Thoracic aorta (tissue), 2 donors: ENCODE measurements at regions not wholly inside any gene's neighbourhood (a gene's known extent, or its start where the extent isn't known, plus 50 kb on each side); places are given as distances from the start of the nearest gene placed in this dataset.

ENCODE experiments used
- ATAC-seq: fragments of 150-250 bp; one replicate; pipeline ENCODE4 v1.8.0; 2017; ENCODE audit warnings: low read depth; ENCODE audit not compliant: insufficient number of reproducible peaks, low FRiP score
- DNase-seq: peaks from one replicate; pipeline ENCODE4 v3.0.0-alpha.2; 2020; ENCODE audit warnings: low spot score
- H3K27ac ChIP-seq, 2 donors: fragments of 200-600 bp; sonication (generic); 1 replicate in 1 of 2; 2 replicates in 1 of 2; pipeline ENCODE4 v1.5.1; 2016; ENCODE audit warnings: mild to moderate bottlenecking in 2 of 2, moderate library complexity in 2 of 2
- H3K27me3 ChIP-seq: fragments of 200-600 bp; sonication (generic); replicated peaks from 2 replicates; pipeline ENCODE4 v1.6.0; 2016; ENCODE audit warnings: mild to moderate bottlenecking; ENCODE audit not compliant: insufficient read depth
- H3K36me3 ChIP-seq: fragments of 200-600 bp; sonication (generic); one replicate; pipeline ENCODE4 v1.5.1; 2016
- H3K4me1 ChIP-seq, 2 donors: fragments of 200-600 bp; sonication (generic); 1 replicate in 1 of 2; 2 replicates in 1 of 2; pipeline versions ENCODE4 v1.5.1 to v1.6.0; 2016; ENCODE audit warnings: low read depth in 2 of 2, mild to moderate bottlenecking in 1 of 2; ENCODE audit not compliant: control insufficient read depth in 1 of 2
- H3K4me3 ChIP-seq: fragments of 200-600 bp; sonication (generic); 2 replicates; pipeline ENCODE4 v1.5.1; 2016; ENCODE audit warnings: mild to moderate bottlenecking
- H3K9me3 ChIP-seq: fragments of 200-600 bp; sonication (generic); 2 replicates; pipeline ENCODE4 v1.5.1; 2016
- CTCF ChIP-seq: fragments of 200-600 bp; sonication (generic); IDR thresholded peaks from one replicate; pipeline ENCODE4 v1.5.1; 2019; ENCODE audit warnings: antibody characterized with exemption

GRCh38 chr12:45627407-45628069 lies 102.0 kb upstream of the ARID2 start:
- DNase-seq (no peak), ATAC-seq (no peak)
- Histone ChIP-seq H3K27ac (no peak overlapping the region), H3K9me3 (no peaks in the 10 kb centered on the region), H3K4me3 (no peak overlapping the region), H3K4me1 (no peaks in the 10 kb centered on the region), H3K36me3 (no peaks in the 10 kb centered on the region), H3K27me3 (no peaks in the 10 kb centered on the region)
- TF ChIP-seq CTCF, result no peak

- no peak for TF ChIP-seq CTCF
- H3K27ac ChIP-seq, result no peak overlapping the region
- no peak for ATAC-seq
- no peaks in the 10 kb centered on the region for H3K27me3 ChIP-seq
- H3K9me3 ChIP-seq, result no peaks in the 10 kb centered on the region
- no peak overlapping the region for H3K4me3 ChIP-seq
- no peaks in the 10 kb centered on the region for H3K4me1 ChIP-seq
- DNase-seq, result no peak
- no peaks in the 10 kb centered on the region for H3K36me3 ChIP-seq
These were observed 100.2 kb upstream of the ARID2 start for GRCh38 chr12:45629292-45629691.

- Histone ChIP-seq H3K9me3 (no peaks in the 10 kb centered on the region), H3K4me1 (no peaks in the 10 kb centered on the region), H3K27me3 (no peaks in the 10 kb centered on the region), H3K4me3 (no peak overlapping the region), H3K27ac (no peak overlapping the region), H3K36me3 (no peaks in the 10 kb centered on the region)
- no peak for DNase-seq
- ATAC-seq, result no peak
- no peak for TF ChIP-seq CTCF
These were observed 95.8 kb upstream of the ARID2 start for GRCh38 chr12:45633733-45634132.

- no peaks in the 10 kb centered on the region for H3K27me3 ChIP-seq
- H3K36me3 ChIP-seq, result no peaks in the 10 kb centered on the region
- no peaks in the 10 kb centered on the region for H3K9me3 ChIP-seq
- H3K27ac ChIP-seq, result no peak overlapping the region
- DNase-seq (no peak), ATAC-seq (no peak)
- no peak overlapping the region for H3K4me3 ChIP-seq
- TF ChIP-seq CTCF, result no peak
- H3K4me1 ChIP-seq, result no peaks in the 10 kb centered on the region
These were observed 95.1 kb upstream of the ARID2 start for GRCh38 chr12:45634273-45634917.

- H3K9me3 ChIP-seq, result no peaks in the 10 kb centered on the region
- H3K27me3 ChIP-seq, result no peaks in the 10 kb centered on the region
- H3K4me1 ChIP-seq, result no peaks in the 10 kb centered on the region
- DNase-seq, result no peak
- no peak for ATAC-seq
- H3K27ac ChIP-seq, result no peak overlapping the region
- H3K36me3 ChIP-seq, result no peaks in the 10 kb centered on the region
- TF ChIP-seq CTCF, result no peak
- no peak overlapping the region for H3K4me3 ChIP-seq
These were observed 92.3 kb upstream of the ARID2 start for GRCh38 chr12:45637242-45637641.
